GM03348 (cell line): ENCODE measurements at regions not wholly inside any gene's neighbourhood (a gene's known extent, or its start where the extent isn't known, plus 50 kb on each side); places are given as distances from the start of the nearest gene placed in this dataset.

Source experiments
- DNase-seq: peaks from one replicate; pipeline ENCODE4 v3.0.0; 2012; ENCODE audit warnings: low spot score

DNA sequence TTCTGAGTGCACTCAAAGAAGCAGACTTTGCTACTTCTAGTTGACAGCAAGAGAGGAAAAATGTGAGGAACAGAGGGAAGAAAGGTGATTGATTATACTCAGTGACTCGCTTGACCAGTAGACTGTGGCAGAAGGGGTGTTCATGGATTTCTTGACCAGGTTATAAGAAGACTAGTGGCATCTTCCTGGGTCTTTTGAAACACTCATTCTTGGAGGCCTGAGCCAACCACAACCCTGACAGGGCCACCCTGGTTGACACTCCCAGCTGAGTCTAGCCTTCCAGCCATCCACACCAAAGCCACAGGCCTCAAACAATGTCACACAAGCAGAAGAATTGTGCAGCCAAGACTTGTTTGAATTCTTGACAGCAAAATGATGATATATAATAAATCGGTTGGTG is 366.3 kb downstream of the SS18 start:
- DNase-seq = no peak

DNA sequence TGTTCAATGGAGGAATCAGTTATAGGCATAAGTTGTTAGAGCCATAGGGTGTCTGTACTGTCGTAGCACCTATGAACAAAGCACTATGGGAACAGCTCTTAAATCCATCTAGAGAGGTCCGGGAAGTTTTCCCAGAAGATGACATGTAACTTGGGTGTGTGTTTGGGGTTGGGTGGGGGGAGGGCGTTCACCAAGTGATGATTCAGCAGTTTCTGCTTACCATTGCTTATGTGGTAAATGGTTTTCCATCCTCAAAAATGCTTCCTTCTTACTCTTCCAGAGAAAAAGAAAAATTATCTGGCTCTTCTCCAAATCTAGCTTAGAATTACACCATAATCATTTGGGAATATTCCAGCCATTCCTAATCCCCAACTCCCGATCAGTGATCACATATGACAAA is 361.1 kb upstream of the ZNF521 start:
- no peak for DNase-seq

- DNase-seq = no peak
These were observed 359.0 kb upstream of the ZNF521 start for GRCh38 chr18:25710981-25711380.

- DNase-seq = no peak
These were observed 353.7 kb upstream of the ZNF521 start for GRCh38 chr18:25705650-25706049.

DNA sequence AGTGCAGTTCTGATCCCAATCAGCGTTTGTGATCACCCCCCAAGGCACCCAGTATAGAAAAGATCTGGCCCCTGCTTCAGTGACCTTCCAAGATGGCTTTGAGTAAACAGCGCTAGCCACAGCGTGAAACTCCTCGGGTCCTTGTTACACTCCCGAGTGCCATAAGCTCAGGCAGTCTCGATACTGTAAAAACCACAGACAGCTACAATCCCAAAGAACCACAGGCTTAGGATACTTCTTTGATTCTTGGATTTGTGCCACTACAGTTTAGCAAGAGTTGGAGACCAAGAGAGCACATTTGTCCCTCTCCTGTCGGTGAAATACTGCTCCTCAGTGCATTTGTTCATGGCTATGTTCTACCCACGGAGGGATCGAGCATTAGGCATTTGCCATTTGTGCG is 352.5 kb upstream of the ZNF521 start:
- no peak for DNase-seq

- DNase-seq = no peak
These were observed 352.1 kb upstream of the ZNF521 start for GRCh38 chr18:25704071-25704470.

DNA sequence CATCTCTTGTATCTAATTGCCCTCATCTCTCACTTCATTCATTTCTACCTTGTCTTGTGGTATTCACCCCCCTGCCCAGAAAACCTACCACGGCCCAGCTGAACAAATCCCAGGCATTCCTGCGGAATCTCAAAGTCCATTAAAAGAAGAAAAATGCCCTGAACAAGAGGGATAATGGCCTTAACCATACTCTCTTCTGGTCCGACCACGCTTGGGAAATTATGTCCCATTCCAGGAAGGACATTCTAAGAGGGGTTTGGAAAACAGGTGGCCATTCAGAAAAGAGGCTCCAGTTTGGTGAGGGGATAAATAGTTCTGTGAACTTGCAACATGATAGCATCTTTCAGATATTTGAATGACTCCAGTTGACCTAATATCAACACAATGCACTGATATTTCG is 349.9 kb upstream of the ZNF521 start:
- no peak for DNase-seq

GRCh38 chr18:25686960-25687500 is 335.1 kb upstream of the ZNF521 start:
- no peak for DNase-seq

DNA sequence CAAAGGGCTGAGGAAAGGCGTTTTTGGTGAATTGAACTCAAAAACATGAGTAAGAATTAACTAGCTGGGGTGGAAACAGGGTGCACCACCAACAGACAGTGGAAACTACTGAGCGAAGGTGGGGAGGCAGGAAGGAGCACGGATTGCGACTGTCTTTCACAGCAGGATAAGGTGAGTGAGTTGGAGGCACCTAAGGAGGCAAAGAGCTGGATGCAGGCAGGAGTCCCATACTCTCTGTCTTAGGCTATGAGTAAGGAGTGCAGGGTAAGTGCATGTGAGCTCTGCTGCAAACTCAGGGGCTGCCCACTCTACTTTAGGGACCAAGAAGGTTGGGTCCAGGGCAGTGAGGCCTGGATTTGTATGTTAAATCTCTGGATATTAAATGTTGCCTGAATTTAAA is 333.1 kb upstream of the ZNF521 start:
- DNase-seq = no peak

GRCh38 chr18:25679491-25679890 is 327.5 kb upstream of the ZNF521 start:
- DNase-seq = no peak

DNA sequence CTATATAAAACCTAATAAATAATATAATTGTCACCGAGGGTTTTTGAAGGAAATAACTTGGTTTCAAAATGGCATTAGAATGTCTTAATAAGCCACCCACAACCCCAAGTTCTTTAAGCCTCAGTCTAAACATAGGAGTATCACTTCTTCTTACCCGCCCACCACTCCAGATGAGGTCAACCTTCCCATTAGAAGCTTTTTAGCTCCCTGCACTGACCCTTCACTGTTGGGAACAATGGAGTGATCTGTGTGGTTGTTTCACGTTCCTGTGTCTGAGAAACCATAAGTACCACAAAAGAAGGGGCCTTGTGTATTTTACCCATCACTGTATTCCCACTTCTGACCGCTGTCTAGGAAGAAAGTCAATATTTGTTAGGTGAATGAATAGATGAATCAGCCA is 326.3 kb upstream of the ZNF521 start:
- no peak for DNase-seq

DNA sequence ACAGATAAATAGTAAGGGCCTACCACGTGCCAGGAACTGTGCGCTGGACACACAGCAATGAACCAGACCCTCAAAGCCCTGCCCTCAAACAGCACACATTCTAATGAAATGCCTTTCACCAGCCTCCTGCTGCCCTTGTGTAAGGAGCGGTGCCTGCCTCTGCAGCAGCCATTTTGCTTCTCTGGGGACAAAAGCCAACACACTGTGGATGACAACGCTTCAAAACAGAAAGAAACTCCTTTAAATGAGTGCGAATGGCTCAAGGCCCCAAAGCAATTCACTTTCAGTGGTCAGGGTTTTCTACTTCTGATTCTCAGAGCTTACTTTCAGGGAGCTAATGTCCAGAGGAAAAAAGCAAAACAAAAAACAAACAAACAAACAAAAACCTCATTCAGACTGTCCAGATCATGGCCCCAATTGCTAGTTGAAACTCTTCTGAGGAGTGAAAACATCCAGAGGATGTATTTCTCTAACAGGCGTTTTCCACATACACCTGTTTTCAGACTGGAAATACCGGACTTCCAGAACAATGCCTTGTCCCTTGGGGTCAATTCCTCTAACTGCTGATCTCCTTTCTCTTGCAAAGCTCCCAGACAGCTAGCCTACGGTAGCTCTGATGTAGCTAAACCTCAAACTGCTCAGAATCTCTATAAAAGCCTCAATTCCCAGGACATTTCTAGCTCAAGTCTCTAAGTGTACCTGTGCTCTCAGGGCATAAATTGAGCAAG is 323.3 kb upstream of the ZNF521 start:
- DNase-seq = no peak

GRCh38 chr18:25674183-25674582 is 322.2 kb upstream of the ZNF521 start:
- no peak for DNase-seq

DNA sequence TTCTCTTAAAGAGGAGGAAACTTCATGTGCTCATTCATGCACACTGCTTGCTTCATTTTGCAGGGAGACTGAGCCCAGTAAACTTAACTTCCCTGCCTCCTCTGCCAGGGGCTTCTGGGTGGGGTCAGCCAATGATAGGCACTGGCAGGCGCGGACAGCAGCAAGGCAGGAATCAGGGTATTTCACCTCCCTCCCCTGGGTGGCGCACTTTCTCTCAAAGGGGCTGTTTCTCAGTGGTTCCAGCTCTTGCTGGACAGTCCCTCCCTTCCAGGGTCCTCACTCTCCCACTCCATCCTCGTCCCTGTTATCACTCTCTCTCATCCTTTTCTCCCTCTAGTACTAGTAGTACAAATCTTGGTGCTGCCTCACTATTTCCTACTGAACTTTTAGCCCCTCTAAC is 320.5 kb upstream of the ZNF521 start:
- no peak for DNase-seq

DNA sequence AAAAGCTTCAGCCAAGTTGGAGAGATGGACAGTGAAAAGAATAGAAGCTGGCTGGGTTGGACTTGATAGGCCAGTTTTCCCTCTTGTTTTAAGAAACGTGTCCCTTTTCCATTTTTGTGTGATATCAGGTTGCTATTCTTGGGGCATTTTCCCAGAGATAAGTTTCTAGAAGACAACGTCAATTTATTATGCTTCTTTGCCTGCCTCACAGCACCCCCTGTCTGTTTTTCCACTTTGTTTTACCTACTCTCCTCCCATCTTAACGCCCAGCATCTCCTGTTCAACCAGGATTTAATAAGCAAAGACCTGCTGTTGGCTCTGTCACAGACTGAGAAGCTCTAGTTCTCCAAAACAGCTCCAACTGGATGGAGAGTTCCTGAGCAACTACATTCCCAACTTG is 317.8 kb upstream of the ZNF521 start:
- DNase-seq = peak; percentile 13

GRCh38 chr18:25662272-25662671 is 310.3 kb upstream of the ZNF521 start:
- DNase-seq = no peak

DNA sequence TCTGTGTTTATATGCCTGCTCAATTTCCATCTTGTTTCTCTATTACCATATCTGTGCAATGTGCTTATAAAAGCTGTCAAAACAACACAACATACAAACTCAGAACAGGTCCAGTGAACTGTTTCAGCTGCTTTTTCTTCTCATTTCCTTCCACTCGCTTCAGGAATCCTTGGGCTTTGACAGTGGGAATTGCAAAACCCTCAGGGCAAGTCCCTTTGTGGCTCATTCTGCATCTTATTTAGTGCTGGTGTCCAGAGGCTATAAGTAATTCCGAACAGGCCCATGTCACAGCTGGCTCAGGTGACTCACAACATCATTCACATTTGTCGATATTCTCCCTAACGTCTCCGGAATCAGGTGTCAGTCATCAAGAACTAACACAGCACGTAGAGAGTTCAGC is 309.9 kb upstream of the ZNF521 start:
- DNase-seq = no peak

GRCh38 chr18:25659541-25659940 is 307.6 kb upstream of the ZNF521 start:
- DNase-seq = no peak

GRCh38 chr18:25658476-25658875 is 306.5 kb upstream of the ZNF521 start:
- no peak for DNase-seq

GRCh38 chr18:25651553-25651952 is 299.6 kb upstream of the ZNF521 start:
- DNase-seq = no peak

GRCh38 chr18:25650201-25650941 is 298.4 kb upstream of the ZNF521 start:
- peak; percentile 79 for DNase-seq

DNA sequence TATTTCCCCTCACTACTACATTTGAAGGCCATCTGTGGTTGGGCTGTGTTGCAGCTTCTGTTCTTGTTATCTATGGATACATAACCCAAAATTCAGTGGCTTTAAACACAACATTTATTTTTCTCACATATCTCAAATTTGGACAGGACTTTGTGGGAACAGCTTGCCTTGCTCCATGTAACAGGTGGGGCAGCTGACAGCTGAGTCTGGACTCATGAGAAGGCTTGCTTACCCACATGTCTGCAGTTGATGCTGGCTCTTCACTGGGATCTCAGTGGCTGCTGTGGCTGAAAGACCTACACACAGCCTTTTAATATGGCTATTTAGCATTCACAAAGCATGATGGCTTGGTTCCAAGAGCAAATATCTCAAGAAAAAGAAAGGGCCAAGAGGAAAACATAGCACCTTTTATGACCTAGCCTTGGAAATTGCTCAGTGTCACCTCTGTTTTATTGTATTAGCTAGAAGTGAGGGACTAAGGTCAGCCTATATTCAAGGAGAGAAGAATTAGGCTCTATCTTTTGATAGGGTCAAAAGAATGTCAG is 296.8 kb upstream of the ZNF521 start:
- DNase-seq = no peak

DNA sequence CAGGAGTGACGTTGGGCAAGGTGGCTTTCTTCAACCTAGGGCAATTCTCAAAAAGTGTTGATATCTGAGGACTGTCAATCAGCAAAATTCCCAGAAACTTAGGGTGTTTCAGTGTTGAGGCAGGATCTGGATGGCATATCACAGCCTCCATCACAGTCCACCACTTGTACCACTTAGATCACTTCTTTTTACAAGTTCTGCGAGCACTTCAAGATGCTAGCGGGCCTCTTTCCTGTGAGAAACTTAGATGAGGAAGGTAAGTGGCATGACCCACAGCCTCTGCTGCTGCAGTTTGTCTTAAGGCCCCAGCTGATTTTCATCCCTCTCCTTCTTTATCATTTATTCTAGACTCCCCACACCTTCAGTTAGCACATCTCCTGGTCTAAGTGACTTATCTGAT is 295.4 kb upstream of the ZNF521 start:
- no peak for DNase-seq
